Tibial artery (tissue), 4 donors: ENCODE measurements at regions not wholly inside any gene's neighbourhood (a gene's known extent, or its start where the extent isn't known, plus 50 kb on each side); places are given as distances from the start of the nearest gene placed in this dataset.

Experiments
- DNase-seq, 2 donors: peaks; one replicate each; pipeline ENCODE4 v3.0.0-alpha.2; 2019
- H3K27ac ChIP-seq, 2 donors: fragments of 200-600 bp; sonication (generic) in 1 of 2; 1 replicate in 1 of 2; 2 replicates in 1 of 2; pipeline ENCODE4 v1.5.1; 2018 to 2019; ENCODE audit warnings: mild to moderate bottlenecking in 1 of 2
- H3K27me3 ChIP-seq, 2 donors: fragments of 200-600 bp; sonication (generic) in 1 of 2; one replicate each; pipeline versions ENCODE4 v1.5.1 to v1.6.0; 2016 to 2019
- H3K36me3 ChIP-seq, 3 donors: fragments of 200-600 bp; sonication (generic) in 2 of 3; one replicate each; pipeline ENCODE4 v1.5.1; 2016 to 2019; ENCODE audit warnings: mild to moderate bottlenecking in 2 of 3
- H3K4me1 ChIP-seq, 4 donors: fragments of 200-600 bp; sonication (generic) in 2 of 4; 1 replicate in 3 of 4; 2 replicates in 1 of 4; pipeline ENCODE4 v1.5.1; 2016 to 2019
- H3K4me3 ChIP-seq, 2 donors: fragments of 200-600 bp; sonication (generic) in 1 of 2; 1 replicate in 1 of 2; 2 replicates in 1 of 2; pipeline ENCODE4 v1.5.1; 2018 to 2019; ENCODE audit warnings: mild to moderate bottlenecking in 2 of 2
- H3K9me3 ChIP-seq, 3 donors: fragments of 200-600 bp; sonication (generic) in 1 of 3; one replicate each; pipeline ENCODE4 v1.5.1; 2016 to 2019
- CTCF ChIP-seq, 2 experiments: fragments of 200-600 bp in 1 of 2; fragments of 450-650 bp in 1 of 2; IDR thresholded peaks; one replicate each; pipeline ENCODE4 v1.5.1; 2017 to 2019; ENCODE audit warnings: antibody characterized with exemption in 2 of 2, mild to moderate bottlenecking in 1 of 2, moderate library complexity in 1 of 2
- intact Hi-C: fragments of 100-400 bp; cut with DNase I; formaldehyde crosslinking; loops from one replicate; pipeline ENCODE4 v1.15.0; 2023; ENCODE audit warnings: low total_unique reads

GRCh38 chr13:111429064-111429558 lies 108.7 kb downstream of the TEX29 start:
- DNase-seq, result no peak
- Histone ChIP-seq H3K9me3 (no peaks in the 10 kb centered on the region), H3K36me3 (no peaks in the 10 kb centered on the region), H3K27ac (no peak overlapping the region), H3K4me1 (no peaks in the 10 kb centered on the region), H3K27me3 (peaks cover 0 to 19% of the 10 kb centered on the region in 2 donors), H3K4me3 (no peak overlapping the region)
- peak; percentile 23 to 42 for TF ChIP-seq CTCF (IDR thresholded peaks at IDR 0.05)
- intact Hi-C loops, result no loop called here

- Histone ChIP-seq H3K4me3 (no peak overlapping the region), H3K4me1 (no peaks in the 10 kb centered on the region), H3K27me3 (peaks cover 0 to 10% of the 10 kb centered on the region in 2 donors), H3K9me3 (no peaks in the 10 kb centered on the region), H3K27ac (no peak overlapping the region), H3K36me3 (no peaks in the 10 kb centered on the region)
- TF ChIP-seq CTCF (IDR thresholded peaks at IDR 0.05), result no peak
- no peak for DNase-seq
- intact Hi-C loops, result no loop called here
These were observed 110.8 kb downstream of the TEX29 start for GRCh38 chr13:111431206-111431605.

GRCh38 chr13:111434578-111435159 lies 114.2 kb downstream of the TEX29 start:
- Histone ChIP-seq H3K27ac (no peak overlapping the region), H3K4me1 (no peaks in the 10 kb centered on the region), H3K27me3 (peaks cover 0 to 5% of the 10 kb centered on the region in 2 donors), H3K9me3 (no peaks in the 10 kb centered on the region), H3K36me3 (no peaks in the 10 kb centered on the region), H3K4me3 (no peak overlapping the region)
- TF ChIP-seq CTCF (IDR thresholded peaks at IDR 0.05), result no peak
- intact Hi-C loops, result no loop called here
- no peak for DNase-seq

GRCh38 chr13:111436446-111436845 lies 116.0 kb downstream of the TEX29 start:
- no peak for DNase-seq
- intact Hi-C loops, result no loop called here
- Histone ChIP-seq H3K9me3 (no peaks in the 10 kb centered on the region), H3K4me3 (no peak overlapping the region), H3K4me1 (no peaks in the 10 kb centered on the region), H3K27ac (no peak overlapping the region), H3K27me3 (no peaks in the 10 kb centered on the region), H3K36me3 (no peaks in the 10 kb centered on the region)
- TF ChIP-seq CTCF (IDR thresholded peaks at IDR 0.05), result no peak

GRCh38 chr13:111437417-111437816 lies 117.0 kb downstream of the TEX29 start:
- Histone ChIP-seq H3K27me3 (no peaks in the 10 kb centered on the region), H3K36me3 (no peaks in the 10 kb centered on the region), H3K4me3 (no peak overlapping the region), H3K27ac (no peak overlapping the region), H3K9me3 (no peaks in the 10 kb centered on the region), H3K4me1 (no peaks in the 10 kb centered on the region)
- no peak for TF ChIP-seq CTCF (IDR thresholded peaks at IDR 0.05)
- intact Hi-C loops, result no loop called here
- no peak for DNase-seq
